H9 (cell line): ENCODE measurements at regions not wholly inside any gene's neighbourhood (a gene's known extent, or its start where the extent isn't known, plus 50 kb on each side); places are given as distances from the start of the nearest gene placed in this dataset.

ENCODE experiments used
- DNase-seq: peaks from one replicate; pipeline ENCODE4 v3.0.0-alpha.2; 2017
- H2AFZ ChIP-seq: one replicate; pipeline ENCODE4 v1.6.1; 2013; ENCODE audit warnings: mild to moderate bottlenecking, low read length, control low read depth, moderate library complexity
- H2AK5ac ChIP-seq: 2 replicates; pipeline ENCODE4 v1.6.1; 2013; ENCODE audit warnings: low read length, control low read depth, mixed read lengths; ENCODE audit not compliant: insufficient read length
- H2BK120ac ChIP-seq: one replicate; pipeline ENCODE4 v1.6.1; 2013; ENCODE audit warnings: low read depth, mild to moderate bottlenecking, low read length, control low read depth, inconsistent platforms; ENCODE audit not compliant: poor library complexity, severe bottlenecking
- H2BK12ac ChIP-seq: 2 replicates; pipeline ENCODE4 v1.6.1; 2013; ENCODE audit warnings: low read length, control low read depth, mixed read lengths, low read depth; ENCODE audit not compliant: insufficient read length
- H2BK15ac ChIP-seq: 2 replicates; pipeline ENCODE4 v1.6.1; 2013; ENCODE audit warnings: low read depth, low read length, control low read depth
- H2BK20ac ChIP-seq: one replicate; pipeline ENCODE4 v1.6.1; 2013; ENCODE audit warnings: low read depth, mild to moderate bottlenecking, low read length, control low read depth, inconsistent platforms; ENCODE audit not compliant: poor library complexity, severe bottlenecking
- H2BK5ac ChIP-seq: 2 replicates; pipeline ENCODE4 v1.6.1; 2013; ENCODE audit warnings: low read length, control low read depth, mixed read lengths; ENCODE audit not compliant: insufficient read length
- H3K14ac ChIP-seq: 2 replicates; pipeline ENCODE4 v1.6.1; 2013; ENCODE audit warnings: low read length, control low read depth; ENCODE audit not compliant: insufficient read depth
- H3K18ac ChIP-seq: 2 replicates; pipeline ENCODE4 v1.6.1; 2013; ENCODE audit warnings: low read depth, mild to moderate bottlenecking, mixed read lengths, low read length, control low read depth; ENCODE audit not compliant: insufficient read length
- H3K23ac ChIP-seq: 2 replicates; pipeline ENCODE4 v1.6.1; 2013; ENCODE audit warnings: low read length, control low read depth, mixed read lengths, low read depth; ENCODE audit not compliant: insufficient read length
- H3K23me2 ChIP-seq: 2 replicates; pipeline ENCODE4 v1.6.1; 2013; ENCODE audit warnings: low read depth, mild to moderate bottlenecking, mixed read lengths, low read length, control low read depth; ENCODE audit not compliant: insufficient read length, poor library complexity, severe bottlenecking
- H3K27ac ChIP-seq: 2 replicates; pipeline ENCODE4 v1.5.1; 2013; ENCODE audit warnings: low read length, control low read depth, mixed read lengths, low read depth; ENCODE audit not compliant: insufficient read length
- H3K27me3 ChIP-seq: 2 replicates; pipeline ENCODE4 v1.6.1; 2013; ENCODE audit warnings: low read length, control low read depth, inconsistent platforms; ENCODE audit not compliant: insufficient read depth
- H3K4ac ChIP-seq: 2 replicates; pipeline ENCODE4 v1.6.1; 2013; ENCODE audit warnings: low read depth, mild to moderate bottlenecking, control low read depth, inconsistent platforms, low read length, moderate library complexity
- H3K4me1 ChIP-seq: 2 replicates; pipeline ENCODE4 v1.6.1; 2013; ENCODE audit warnings: low read length, control low read depth, inconsistent platforms; ENCODE audit not compliant: insufficient read depth
- H3K4me2 ChIP-seq: 2 replicates; pipeline ENCODE4 v1.6.1; 2013; ENCODE audit warnings: low read length, control low read depth, mixed read lengths; ENCODE audit not compliant: insufficient read length, insufficient read depth
- H3K56ac ChIP-seq: 2 replicates; pipeline ENCODE4 v1.6.1; 2013; ENCODE audit warnings: low read depth, mild to moderate bottlenecking, mixed read lengths, low read length, control low read depth; ENCODE audit not compliant: insufficient read length
- H3K79me1 ChIP-seq: 2 replicates; pipeline ENCODE4 v1.6.1; 2013; ENCODE audit warnings: low read depth, mild to moderate bottlenecking, moderate library complexity, low read length, control low read depth, inconsistent platforms; ENCODE audit not compliant: insufficient read depth, poor library complexity, severe bottlenecking
- H3K79me2 ChIP-seq: 2 replicates; pipeline ENCODE4 v1.6.1; 2013; ENCODE audit warnings: low read length, control low read depth, inconsistent platforms; ENCODE audit not compliant: insufficient read depth
- H3K9ac ChIP-seq: 2 replicates; pipeline ENCODE4 v1.6.1; 2013; ENCODE audit warnings: low read length, control low read depth, mixed read lengths; ENCODE audit not compliant: insufficient read length; ENCODE audit errors: extremely low read depth
- H3K9me3 ChIP-seq: one replicate; pipeline ENCODE4 v1.6.1; 2013; ENCODE audit warnings: low read depth, low read length, inconsistent platforms; ENCODE audit not compliant: control insufficient read depth
- H3T11ph ChIP-seq: one replicate; pipeline ENCODE4 v1.6.1; 2013; ENCODE audit warnings: mild to moderate bottlenecking, low read length, control low read depth, inconsistent platforms
- H4K20me1 ChIP-seq: one replicate; pipeline ENCODE4 v1.6.1; 2013; ENCODE audit not compliant: control insufficient read depth, insufficient read length, insufficient read depth
- H4K5ac ChIP-seq: 2 replicates; pipeline ENCODE4 v1.6.1; 2013; ENCODE audit warnings: low read depth, mild to moderate bottlenecking, mixed read lengths, low read length, control low read depth; ENCODE audit not compliant: insufficient read length
- H4K8ac ChIP-seq: replicated peaks from 2 replicates; pipeline ENCODE4 v1.6.1; 2013; ENCODE audit warnings: low read length, control low read depth, mixed read lengths, low read depth; ENCODE audit not compliant: insufficient read length
- H4K91ac ChIP-seq: 2 replicates; pipeline ENCODE4 v1.6.1; 2013; ENCODE audit warnings: low read depth, mild to moderate bottlenecking, moderate library complexity, mixed read lengths, low read length, control low read depth; ENCODE audit not compliant: insufficient read length
- H3K27ac Mint-ChIP-seq, 3 experiments: 2 replicates in 2 of 3; 3 replicates in 1 of 3; pipeline ENCODE4 v1.8.0; 2020 to 2021; ENCODE audit warnings: mixed read lengths in 3 of 3, mild to moderate bottlenecking in 1 of 3, moderate library complexity in 1 of 3
- H3K27me3 Mint-ChIP-seq: 2 replicates; pipeline ENCODE4 v1.8.0; 2021; ENCODE audit warnings: low read depth, mild to moderate bottlenecking, moderate library complexity, mixed read lengths
- H3K36me3 Mint-ChIP-seq, 3 experiments: 2 replicates in 2 of 3; 3 replicates in 1 of 3; pipeline ENCODE4 v1.8.0; 2020 to 2021; ENCODE audit warnings: low read depth in 3 of 3, mixed read lengths in 3 of 3; ENCODE audit not compliant: insufficient read depth in 1 of 3
- H3K4me1 Mint-ChIP-seq, 2 experiments: 2 replicates each; pipeline ENCODE4 v1.8.0; 2020; ENCODE audit warnings: mixed read lengths in 2 of 2
- H3K4me3 Mint-ChIP-seq, 2 experiments: 2 replicates in 1 of 2; 3 replicates in 1 of 2; pipeline ENCODE4 v1.8.0; 2020 to 2021; ENCODE audit warnings: mild to moderate bottlenecking in 2 of 2, mixed read lengths in 2 of 2, moderate library complexity in 1 of 2
- H3K9me3 Mint-ChIP-seq, 2 experiments: 2 replicates in 1 of 2; 3 replicates in 1 of 2; pipeline ENCODE4 v1.8.0; 2020; ENCODE audit warnings: mild to moderate bottlenecking in 2 of 2, mixed read lengths in 2 of 2, moderate library complexity in 1 of 2
- WGBS: extraction: QIAGEN DNeasy Blood & Tissue Kit; methylation state at CpG from one replicate; pipeline ENCODE4 v1.1.7; 2013; ENCODE audit warnings: missing lambda C conversion rate, low lambda C conversion rate, mixed read lengths; ENCODE audit not compliant: insufficient read length; ENCODE audit errors: extremely low coverage; 5-methylcytosine and 5-hydroxymethylcytosine counted together
- TF ChIP-seq, protein P1 (sequence below): fragments of 200-600 bp; sonication (generic); conservative IDR thresholded peaks from 3 replicates; pipeline ENCODE4 v1.8.0; 2021; ENCODE audit warnings: antibody characterized with exemption, mild to moderate bottlenecking

- Histone ChIP-seq H3K79me1 (no peaks in the 10 kb centered on the region), H3K4ac (no peak overlapping the region), H2AFZ (no peak overlapping the region), H3K4me1 (no peaks in the 10 kb centered on the region), H4K91ac (no peak overlapping the region), H3T11ph (no peak overlapping the region), H3K9ac (no peak overlapping the region), H2BK120ac (no peak overlapping the region), H3K23ac (no peak overlapping the region), H3K56ac (no peak overlapping the region), H3K79me2 (no peaks in the 10 kb centered on the region), H3K23me2 (no peaks in the 10 kb centered on the region), H3K27ac (no peak overlapping the region), H3K27me3 (no peaks in the 10 kb centered on the region), H2AK5ac (no peak overlapping the region), H3K9me3 (no peaks in the 10 kb centered on the region), H3K4me2 (no peak overlapping the region), H3K18ac (no peak overlapping the region), H2BK5ac (no peak overlapping the region), H2BK12ac (no peak overlapping the region), H4K5ac (no peak overlapping the region), H2BK15ac (no peak overlapping the region), H4K20me1 (no peaks in the 10 kb centered on the region), H4K8ac (no peak overlapping the region), H3K14ac (no peak overlapping the region), H2BK20ac (no peak overlapping the region)
- Mint-ChIP-seq H3K4me1 (peaks cover 5 to 6% of the 10 kb centered on the region in 2 experiments), H3K4me3 (no peak overlapping the region), H3K27ac (no peak overlapping the region), H3K9me3 (no peaks in the 10 kb centered on the region), H3K27me3 (no peaks in the 10 kb centered on the region), H3K36me3 (no peaks in the 10 kb centered on the region)
- DNase-seq = no peak
- TF ChIP-seq, protein P1, sequence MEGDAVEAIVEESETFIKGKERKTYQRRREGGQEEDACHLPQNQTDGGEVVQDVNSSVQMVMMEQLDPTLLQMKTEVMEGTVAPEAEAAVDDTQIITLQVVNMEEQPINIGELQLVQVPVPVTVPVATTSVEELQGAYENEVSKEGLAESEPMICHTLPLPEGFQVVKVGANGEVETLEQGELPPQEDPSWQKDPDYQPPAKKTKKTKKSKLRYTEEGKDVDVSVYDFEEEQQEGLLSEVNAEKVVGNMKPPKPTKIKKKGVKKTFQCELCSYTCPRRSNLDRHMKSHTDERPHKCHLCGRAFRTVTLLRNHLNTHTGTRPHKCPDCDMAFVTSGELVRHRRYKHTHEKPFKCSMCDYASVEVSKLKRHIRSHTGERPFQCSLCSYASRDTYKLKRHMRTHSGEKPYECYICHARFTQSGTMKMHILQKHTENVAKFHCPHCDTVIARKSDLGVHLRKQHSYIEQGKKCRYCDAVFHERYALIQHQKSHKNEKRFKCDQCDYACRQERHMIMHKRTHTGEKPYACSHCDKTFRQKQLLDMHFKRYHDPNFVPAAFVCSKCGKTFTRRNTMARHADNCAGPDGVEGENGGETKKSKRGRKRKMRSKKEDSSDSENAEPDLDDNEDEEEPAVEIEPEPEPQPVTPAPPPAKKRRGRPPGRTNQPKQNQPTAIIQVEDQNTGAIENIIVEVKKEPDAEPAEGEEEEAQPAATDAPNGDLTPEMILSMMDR = no peak
- no CpG with 5 or more reads among the region's 2 CpGs for WGBS
Observed at GRCh38 chr5:20554001-20554400, 566.0 kb upstream of the CDH18 start.
